H1 (cell line): ENCODE measurements at regions not wholly inside any gene's neighbourhood (a gene's known extent, or its start where the extent isn't known, plus 50 kb on each side); places are given as distances from the start of the nearest gene placed in this dataset.

Experiments
- BRCA1 ChIP-seq: IDR thresholded peaks from 2 replicates; pipeline ENCODE4 v1.6.1; 2012; ENCODE audit warnings: low read depth, low read length, improper control_type of control experiment
- EP300 ChIP-seq, 2 experiments: IDR thresholded peaks; 1 replicate in 1 of 2; 2 replicates in 1 of 2; pipeline ENCODE4 v1.6.1; 2011 to 2012; ENCODE audit warnings: low read depth in 2 of 2, low read length in 2 of 2, mild to moderate bottlenecking in 2 of 2, borderline replicate concordance in 1 of 2, inconsistent platforms in 1 of 2, moderate library complexity in 1 of 2
- GABPA ChIP-seq: IDR thresholded peaks from 2 replicates; pipeline ENCODE4 v1.6.1; 2011; ENCODE audit warnings: mild to moderate bottlenecking, low read length, moderate library complexity, borderline replicate concordance; ENCODE audit not compliant: insufficient read depth
- SUZ12 ChIP-seq: fragments of 200-600 bp; sonication (generic); IDR thresholded peaks from 2 replicates; pipeline ENCODE4 v1.6.1; 2012; ENCODE audit warnings: mild to moderate bottlenecking, inconsistent platforms, low read length, moderate library complexity, mixed read lengths
- ZNF274 ChIP-seq: IDR thresholded peaks from 2 replicates; pipeline ENCODE4 v1.7.0; 2012; ENCODE audit warnings: low read length, borderline replicate concordance; ENCODE audit errors: extremely low read depth
- TF ChIP-seq, protein P1 (sequence below), 3 experiments: IDR thresholded peaks; 1 replicate in 2 of 3; 2 replicates in 1 of 3; pipeline versions ENCODE4 v1.5.1 to v1.6.1; 2011; ENCODE audit warnings: low read length in 3 of 3, mild to moderate bottlenecking in 3 of 3, inconsistent platforms in 2 of 3, low read depth in 1 of 3, moderate library complexity in 1 of 3; ENCODE audit not compliant: insufficient read depth in 1 of 3; ENCODE audit errors: control extremely low read depth in 1 of 3

GRCh38 chr16:48448841-48449481, 63.7 kb upstream of the SIAH1 start:
- no peak for TF ChIP-seq GABPA
- TF ChIP-seq SUZ12, result no peak
- TF ChIP-seq, protein P1, sequence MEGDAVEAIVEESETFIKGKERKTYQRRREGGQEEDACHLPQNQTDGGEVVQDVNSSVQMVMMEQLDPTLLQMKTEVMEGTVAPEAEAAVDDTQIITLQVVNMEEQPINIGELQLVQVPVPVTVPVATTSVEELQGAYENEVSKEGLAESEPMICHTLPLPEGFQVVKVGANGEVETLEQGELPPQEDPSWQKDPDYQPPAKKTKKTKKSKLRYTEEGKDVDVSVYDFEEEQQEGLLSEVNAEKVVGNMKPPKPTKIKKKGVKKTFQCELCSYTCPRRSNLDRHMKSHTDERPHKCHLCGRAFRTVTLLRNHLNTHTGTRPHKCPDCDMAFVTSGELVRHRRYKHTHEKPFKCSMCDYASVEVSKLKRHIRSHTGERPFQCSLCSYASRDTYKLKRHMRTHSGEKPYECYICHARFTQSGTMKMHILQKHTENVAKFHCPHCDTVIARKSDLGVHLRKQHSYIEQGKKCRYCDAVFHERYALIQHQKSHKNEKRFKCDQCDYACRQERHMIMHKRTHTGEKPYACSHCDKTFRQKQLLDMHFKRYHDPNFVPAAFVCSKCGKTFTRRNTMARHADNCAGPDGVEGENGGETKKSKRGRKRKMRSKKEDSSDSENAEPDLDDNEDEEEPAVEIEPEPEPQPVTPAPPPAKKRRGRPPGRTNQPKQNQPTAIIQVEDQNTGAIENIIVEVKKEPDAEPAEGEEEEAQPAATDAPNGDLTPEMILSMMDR (IDR thresholded peaks at IDR 0.05; ENCODE audit: control extremely low read depth in 1 of 3, insufficient read depth in 1 of 3, low read depth in 1 of 3, low read length in 3 of 3), result no peak
- TF ChIP-seq EP300 (IDR thresholded peaks at IDR 0.05; ENCODE audit: borderline replicate concordance in 1 of 2, low read depth in 2 of 2, low read length in 2 of 2), result no peak
- TF ChIP-seq BRCA1, result no peak
- no peak for TF ChIP-seq ZNF274
